Renal pelvis (tissue), 1 donor: ENCODE measurements at regions not wholly inside any gene's neighbourhood (a gene's known extent, or its start where the extent isn't known, plus 50 kb on each side); places are given as distances from the start of the nearest gene placed in this dataset.

ENCODE experiments used
- DNase-seq: peaks from one replicate; pipeline ENCODE4 v3.0.0-alpha.2; 2013

DNA sequence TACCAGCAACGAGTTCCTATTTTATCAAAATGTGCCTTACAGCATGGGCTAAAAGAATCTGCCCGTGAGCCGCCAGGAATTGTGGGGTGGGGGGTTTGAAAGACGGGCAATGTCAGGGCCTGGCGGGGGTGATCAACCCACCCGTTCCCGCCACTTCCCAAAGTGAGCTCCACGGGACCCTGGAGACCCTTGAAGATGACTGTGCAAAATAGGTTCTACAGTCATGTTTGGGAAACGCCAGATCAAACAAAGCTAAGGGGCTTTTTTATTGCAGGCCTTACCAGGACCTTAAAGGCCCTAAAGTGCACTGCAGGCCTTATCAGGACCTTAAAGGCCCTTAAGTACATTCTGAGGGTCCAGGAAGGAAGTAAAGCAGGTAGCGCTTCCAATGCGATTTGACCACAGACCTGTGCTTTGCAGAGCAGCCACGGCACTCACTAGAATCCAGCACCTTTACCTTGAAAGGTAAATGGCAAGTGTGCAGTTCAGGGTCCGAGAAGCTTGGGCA is 404.1 kb downstream of the SHANK2 start:
- no peak for DNase-seq

DNA sequence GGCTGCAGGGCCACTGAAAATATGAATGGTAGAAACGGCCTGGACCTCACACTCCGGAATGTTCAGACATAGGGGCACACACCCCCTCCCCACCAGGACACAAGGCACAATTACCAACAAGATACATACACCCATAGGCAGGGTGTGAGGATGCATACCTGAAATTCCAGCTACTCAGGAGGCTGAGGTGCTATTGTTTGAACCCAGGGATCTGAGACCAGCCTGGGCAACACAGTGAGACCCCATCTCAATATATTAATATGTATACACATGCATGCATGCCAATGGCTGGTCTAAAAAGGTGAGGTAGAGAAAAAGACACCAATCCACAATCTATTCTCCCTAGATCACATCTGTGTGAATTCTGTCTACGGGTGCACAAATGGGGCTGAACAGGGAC is 403.3 kb downstream of the SHANK2 start:
- DNase-seq = no peak

DNA sequence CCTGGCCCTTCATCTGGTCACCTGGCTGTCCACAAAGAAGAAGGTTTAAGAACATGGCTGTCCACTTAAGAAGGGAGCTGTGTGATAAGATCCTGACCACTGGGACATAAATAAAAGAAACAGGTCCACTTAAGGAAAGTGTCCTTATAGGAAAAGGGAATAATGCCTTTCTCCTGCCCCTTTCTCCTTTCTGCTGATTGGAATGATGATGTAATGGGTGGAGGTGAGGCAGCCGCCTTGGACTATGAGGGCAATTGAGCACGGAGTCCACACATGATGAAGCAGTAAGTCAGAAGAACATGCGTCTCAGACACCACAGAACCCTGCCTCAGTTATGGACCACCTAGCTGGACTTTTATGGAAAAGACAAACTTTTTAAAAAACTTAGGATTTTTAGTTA is 401.1 kb downstream of the SHANK2 start:
- no peak for DNase-seq

DNA sequence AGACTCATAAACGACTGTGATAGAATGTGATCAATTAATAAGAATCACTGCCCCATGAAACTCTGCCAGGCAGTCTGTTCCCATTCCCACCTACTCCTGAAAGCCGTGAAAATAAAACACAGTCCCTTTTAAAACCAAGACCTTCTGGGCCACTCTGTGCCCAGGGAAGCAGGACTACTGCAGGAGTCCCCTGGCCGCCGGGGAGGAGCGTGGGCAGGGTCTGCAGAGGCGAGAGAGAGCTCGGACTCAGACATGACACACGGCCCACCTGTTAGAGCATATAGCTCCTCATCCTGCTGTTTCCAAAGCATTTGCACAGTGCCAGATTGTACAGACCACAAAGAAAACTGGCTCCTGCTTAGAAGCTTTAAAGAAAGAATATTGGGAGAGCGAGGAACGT is 400.5 kb downstream of the SHANK2 start:
- DNase-seq = no peak

DNA sequence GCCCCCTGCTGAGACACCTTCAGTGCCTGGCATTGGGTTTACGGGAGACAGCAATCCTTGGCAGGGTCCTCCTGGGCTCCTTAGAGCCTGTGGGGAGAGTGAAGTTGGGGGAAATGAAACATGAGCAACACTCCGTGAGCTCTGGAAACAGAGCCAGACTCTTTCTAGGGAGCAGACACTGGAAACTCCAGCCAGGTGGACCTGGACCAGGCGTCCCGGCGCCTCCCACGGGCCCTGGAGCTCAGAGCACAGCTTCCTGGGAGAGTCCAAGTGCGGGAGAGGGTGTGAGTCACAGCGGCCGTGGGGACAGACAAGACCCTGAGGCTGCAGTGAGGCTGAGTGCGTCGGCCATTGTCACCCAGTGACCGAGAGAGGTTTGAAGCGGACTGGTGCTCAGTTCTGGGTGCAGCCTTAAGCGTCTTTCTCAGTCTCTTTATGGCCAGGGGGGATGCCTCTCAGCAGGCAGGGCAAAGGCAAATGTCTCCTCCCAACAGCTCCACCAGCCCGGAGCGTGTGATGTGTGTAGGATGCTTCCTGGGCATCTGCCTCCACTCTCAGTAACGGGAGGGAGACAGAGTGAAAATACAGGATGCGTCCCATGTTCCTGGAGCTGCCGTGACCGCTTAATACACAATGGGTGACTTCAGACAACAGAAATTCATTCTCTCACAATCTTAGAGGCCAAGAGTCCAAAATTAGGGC is 399.2 kb downstream of the SHANK2 start:
- DNase-seq = no peak

DNA sequence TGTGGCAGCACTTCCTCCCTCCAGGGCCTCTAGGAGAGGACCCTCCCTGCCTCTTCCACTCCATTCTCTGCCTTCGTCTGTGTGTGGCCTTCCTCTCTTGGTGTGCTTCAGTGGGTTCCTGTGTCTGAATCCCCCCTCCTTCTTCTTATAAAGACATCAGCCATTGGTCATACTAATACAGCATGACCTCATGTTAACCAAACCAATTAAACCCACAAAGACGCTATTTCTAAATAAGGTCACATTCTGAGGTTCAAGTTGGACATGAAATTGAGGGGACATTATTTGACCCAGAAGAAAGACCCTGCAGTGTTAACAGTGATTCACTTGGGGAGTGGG is 398.6 kb downstream of the SHANK2 start:
- DNase-seq = no peak

DNA sequence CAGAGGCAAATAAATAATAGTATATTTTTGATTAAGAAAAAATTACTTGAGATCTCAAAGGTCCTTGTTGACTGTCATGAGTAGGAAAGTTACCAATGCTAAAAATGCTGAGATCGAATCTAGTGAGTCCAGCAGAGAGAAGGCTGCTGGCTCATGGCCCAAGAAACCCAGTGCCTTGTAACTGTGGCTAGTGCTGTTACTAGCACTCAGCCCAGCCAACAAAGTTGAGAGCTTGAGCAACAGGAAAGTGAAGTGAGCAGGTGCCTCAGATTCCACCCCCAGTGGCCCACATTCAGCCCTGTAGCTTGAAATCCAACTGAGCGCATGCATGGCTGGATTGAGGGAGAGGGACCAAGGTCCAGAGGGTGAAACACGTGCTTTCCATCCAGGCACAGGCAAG is 398.2 kb downstream of the SHANK2 start:
- DNase-seq = no peak

DNA sequence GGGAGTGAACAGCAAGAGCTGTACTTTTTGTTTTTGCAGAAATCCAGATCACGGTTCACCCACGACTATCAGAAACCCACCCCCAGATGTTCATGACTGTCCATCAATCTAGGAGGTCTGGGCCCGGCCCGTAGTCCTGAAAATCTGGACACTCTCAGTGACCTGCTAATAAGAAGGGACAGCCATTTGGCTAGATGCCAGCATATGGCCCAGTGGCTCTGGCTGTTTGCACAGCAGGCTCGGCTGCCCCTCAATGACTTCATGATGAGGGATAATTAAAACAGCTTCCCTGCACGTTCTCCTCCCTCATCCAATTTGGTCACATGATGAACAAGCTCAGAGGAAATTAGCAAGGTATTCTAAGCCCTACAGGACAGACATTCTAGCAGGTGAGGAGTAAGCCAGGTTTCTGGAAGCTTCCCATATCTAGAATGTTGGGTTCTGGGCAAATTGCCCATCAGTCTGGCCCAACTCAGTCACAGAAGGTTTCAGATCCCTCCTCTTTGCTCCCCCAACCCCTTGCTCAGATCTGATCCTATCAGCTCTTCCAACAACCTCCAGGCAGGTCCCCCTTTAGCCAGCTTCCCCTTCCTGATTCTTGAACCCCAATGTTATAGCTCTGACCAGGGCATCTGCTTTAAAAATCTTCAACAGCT is 397.3 kb downstream of the SHANK2 start:
- DNase-seq = peak; percentile 75

DNA sequence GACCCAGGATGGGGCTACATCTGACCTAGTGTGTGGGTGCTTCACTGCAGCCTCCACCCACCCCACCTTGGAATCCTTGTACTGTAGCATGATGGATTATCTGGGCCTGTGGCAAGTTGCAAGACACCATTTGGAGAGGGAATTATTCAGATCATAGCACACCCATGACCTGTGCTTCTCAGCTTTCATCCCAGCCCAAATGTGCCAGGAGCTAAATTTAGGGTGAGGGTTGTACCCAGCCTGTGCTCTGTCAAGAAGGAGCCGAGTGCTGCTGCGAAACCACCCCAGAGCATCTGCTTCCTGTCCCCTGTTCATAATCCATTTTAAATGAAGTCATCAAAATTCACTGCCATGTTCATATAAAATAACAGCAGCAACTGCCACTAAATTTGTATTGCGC is 394.5 kb downstream of the SHANK2 start:
- no peak for DNase-seq

DNA sequence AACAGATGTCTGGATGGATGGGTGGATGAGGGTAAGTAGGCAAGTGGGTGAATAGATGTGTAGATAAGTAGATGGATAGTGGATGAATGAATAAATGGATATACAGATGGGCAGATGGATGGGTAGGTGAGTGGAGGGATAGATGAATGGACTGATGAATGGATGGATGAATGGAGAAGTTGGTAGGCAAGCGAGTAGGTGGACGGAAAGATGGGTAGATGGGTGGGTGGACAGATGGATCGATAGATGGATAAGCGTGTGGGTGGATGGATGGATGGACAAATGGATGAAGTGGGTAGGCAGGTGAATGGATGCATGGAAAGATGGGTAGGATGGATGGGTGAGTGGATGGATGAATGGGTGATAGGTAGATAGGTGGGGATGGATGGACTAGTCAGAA is 393.2 kb downstream of the SHANK2 start:
- DNase-seq = no peak

DNA sequence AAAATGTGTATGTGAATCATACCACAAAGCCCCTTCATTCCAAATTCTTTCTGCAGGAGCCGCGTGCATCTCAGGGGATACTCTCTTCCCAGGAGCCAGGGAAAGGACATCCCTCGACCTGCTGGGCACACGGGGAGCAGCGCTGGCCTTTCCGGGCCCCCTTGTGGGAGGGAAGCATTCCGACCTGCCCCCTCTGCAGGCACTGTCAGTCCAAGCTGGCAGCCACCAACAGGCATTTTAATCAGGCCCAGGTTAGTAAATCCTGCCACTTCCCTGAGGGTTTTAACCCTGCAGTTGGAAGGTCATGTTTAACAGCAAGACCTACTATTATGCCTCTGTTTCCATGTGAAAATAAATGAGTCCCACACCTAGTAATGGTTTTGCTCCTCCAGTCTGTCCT is 391.5 kb downstream of the SHANK2 start:
- no peak for DNase-seq

DNA sequence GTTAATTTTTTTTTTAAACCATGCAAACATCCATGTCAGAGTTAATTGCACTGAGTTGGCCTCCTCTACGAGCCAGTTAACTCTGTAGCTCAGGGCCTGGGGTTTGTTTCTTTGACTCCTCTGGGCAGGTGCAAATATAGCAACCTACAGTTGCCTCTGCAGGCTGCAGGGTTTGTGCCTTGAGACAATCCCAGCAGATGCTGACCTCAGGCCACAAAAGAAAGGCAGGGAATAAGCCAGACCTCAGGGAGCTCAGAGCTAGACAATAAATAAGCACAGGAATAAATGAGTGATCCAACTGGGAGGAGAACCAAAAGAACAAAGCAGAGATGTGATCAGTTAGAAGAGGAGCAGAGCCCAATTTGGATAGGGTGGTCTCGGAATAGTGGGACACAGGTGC is 390.8 kb downstream of the SHANK2 start:
- no peak for DNase-seq

DNA sequence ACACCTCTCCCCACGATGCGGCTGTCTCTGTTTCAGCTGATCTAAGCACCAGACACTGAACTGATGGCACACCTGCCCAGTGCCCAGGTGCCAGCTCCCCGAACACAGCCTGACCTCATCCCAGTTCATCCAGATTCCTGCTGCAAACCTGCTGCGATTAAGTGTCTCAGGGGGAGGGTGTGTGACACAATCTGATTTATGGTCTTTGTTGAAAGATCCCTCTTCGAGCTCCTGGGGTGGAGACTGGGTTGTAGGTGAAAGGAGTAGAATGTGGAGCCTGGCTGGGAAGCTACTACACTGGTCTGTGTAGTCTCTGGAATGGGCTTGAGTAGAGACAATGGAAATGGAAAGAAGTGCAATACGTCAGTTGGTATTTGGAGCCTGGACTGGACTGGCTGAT is 390.3 kb downstream of the SHANK2 start:
- DNase-seq = no peak

DNA sequence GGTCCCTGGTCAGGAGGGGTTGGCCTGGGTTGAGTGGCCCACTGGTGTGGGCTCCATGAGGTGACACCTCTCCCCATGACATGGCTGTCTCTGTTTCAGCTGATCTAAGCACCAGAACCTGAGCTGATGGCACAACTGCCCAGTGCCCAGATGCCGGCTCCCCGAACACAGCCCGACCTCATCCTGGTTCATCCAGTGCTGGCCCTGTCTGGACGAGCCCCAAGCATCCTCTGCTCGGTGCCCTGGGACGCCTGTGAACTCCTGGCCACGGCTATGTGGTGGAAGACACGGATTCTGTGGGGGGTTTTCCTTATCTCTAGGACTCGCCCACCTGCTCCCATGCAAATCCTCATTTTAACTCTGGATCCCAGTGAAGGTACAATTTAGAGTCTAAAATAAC is 389.2 kb downstream of the SHANK2 start:
- no peak for DNase-seq

DNA sequence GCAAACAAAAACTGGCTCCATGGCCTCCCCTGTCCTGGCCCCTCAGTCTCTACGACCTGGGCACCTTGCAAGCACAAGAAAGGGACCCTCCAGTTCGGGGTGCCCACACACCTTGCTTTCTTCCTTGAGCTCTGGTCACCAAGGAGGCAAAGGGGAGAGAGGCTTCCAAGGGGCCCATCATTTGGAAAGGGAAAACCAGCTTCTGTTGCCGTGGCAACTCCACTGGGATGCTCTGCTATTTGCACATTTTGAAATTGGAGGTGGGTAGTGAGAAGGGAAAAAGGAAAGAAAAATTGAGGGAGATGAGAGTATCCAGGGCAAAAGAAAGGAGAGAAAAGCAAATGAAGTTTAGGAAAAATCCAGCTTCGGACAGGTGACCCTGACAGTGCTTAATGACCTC is 388.4 kb downstream of the SHANK2 start:
- DNase-seq = no peak

DNA sequence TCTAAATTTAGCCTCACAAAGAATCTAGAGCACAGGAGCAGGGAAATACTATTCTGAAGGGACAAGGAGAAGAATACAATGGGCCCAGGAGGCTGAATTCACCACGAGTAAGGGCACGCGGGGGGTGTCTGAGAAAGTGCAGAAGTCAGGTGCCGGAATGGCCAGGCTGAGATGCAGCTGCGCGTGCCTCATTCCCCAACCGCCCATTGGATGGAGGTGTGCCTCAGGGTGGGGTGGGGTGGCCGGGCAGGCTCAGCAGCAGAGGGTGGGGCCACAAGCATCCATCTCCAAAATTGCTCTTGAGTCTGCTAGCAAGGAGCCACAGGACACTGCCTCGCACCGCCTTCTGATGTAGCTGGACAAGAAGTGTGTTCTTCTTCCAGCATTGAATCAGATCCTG is 387.0 kb downstream of the SHANK2 start:
- no peak for DNase-seq

DNA sequence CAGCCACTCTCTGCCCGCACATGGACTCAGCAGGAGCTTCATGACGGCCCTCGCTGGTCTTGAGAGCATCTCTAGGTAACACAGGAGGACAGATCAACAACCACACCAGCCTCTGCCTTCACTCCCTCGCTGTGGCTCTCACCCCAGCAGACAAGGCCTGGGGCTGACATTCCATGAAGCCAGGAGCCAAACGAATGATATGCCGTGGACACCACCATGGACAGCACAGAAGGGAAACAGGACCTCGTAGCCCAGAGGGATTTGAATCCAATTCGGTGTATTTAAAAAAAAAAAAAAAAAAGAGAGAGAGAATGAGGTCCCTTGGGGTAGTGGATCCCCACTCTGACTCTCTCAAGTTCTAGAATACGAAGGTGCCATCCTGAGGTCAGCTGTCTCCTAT is 385.5 kb downstream of the SHANK2 start:
- no peak for DNase-seq

DNA sequence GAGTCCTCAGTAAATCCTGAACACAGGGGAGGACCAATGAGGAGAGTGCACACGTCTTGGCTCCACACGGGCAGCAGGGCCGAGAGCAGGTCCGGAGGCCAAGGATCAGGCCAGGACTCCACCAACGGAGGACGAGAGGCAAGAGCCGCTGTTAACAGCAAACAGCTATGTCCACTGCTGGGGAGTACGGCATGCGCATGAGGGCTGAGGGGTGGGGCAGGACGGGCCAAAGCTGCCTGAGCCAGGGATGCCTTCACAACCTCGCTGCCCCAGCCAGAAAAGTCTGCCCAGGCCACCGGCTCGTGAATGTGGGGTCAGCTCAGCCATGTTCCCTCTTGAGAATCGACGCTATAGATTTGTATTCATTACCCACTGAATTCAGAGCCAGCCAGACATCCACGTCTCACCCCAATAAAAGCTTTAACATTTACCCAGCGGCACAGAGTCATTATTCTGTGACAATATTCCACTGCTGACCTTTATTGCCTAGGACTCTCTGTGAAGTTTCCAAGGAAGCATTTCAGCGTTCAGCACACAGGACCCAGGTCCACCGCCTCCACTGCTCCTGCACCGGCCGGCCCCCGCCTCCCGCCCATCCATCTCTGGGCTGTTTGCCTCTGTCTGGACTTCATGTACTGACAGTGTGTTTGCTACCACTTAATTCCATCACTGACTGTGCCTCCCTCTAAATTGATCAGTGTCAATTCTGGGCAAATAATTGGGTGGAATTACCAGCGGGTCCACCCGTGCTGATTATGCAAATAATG is 384.9 kb downstream of the SHANK2 start:
- no peak for DNase-seq

DNA sequence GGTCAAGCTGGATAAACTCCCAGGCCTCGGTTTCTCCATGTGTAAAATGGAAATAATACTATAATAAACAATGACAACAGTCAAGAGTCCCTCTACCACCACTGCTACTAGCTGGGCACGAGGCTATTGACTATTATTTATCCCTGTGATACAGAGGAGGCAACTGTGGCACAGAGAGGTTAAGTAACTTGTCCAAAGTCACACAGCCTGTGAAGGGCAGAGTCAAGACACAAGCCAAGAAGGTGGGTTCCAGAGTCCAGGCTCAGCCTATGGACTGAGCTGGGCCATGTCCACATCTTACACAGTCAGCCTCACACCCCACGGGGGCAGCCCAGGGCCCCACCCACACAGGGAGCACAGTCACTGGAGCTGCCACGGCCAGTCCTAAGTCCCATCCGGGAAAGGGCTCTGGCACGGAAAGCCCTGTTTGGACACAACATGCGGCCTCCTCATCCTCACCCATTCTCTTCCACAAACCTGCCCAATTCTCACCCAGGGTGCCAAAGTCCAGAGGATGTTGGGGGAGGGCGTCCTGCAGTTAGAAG is 384.0 kb downstream of the SHANK2 start:
- no peak for DNase-seq

DNA sequence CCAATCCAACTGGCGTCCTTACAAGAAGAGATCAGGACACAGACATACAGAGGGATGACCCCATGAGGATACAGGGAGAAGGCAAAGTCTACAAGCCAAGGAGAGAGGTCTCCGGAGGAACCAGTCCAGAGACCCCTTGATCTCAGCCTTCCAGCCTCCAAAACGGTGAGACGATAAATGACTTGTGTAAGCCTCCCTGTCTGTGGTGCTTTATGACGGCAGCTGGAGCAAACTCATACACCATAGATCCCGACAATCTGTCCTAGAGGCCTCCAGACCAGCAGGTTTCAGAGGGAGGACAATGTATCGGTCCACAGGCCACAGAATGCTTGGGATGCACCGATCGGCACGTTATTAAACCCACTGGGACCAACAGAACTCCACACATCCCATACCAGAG is 383.3 kb downstream of the SHANK2 start:
- DNase-seq = no peak

DNA sequence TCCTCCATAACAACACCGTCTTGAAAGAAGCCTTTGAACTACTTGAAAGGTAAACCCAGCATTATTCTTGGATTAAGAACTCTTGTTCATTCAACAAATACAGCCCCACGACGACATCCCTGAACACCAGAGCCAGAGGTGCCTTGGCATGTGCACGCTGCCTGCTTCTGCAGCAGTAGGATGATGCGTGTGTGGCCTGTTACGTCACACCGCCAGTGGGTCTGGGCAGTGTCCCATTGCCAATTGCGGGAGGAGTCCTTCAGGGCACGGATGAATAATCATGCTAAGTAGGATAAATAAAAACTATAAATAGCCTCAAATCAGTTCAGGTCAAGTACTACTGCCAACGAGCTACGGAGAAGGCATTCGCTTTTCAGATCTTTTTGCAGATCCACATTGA is 380.5 kb downstream of the SHANK2 start:
- no peak for DNase-seq

DNA sequence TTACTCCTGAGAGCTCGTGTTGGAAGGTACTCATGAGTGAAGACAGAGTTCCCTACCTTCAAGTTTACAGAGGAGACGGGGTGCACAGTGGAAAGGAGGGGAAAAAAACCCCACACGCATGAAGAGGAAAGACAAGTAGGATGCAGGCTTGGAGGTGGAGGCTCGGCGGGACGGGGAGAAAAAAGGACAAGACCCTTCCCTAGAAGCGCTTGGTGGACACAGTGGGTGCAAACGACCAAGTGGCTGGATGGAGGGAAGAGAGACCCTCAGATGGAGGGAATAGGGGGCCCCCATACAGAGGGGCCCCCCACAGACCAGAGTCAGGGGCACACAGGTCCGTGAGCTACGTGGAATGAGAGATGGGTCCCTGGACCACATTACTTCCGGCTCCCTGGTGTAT is 380.1 kb downstream of the SHANK2 start:
- no peak for DNase-seq
